ENCODE measurements at regions not wholly inside any gene's neighbourhood (a gene's known extent, or its start where the extent isn't known, plus 50 kb on each side); places are given as distances from the start of the nearest gene placed in this dataset.
"Not testable (repeated sequence)": the region's sequence is repeated elsewhere in the genome, so short reads cannot be mapped to it uniquely, and the experiment has no call there.

- DNase-seq (ENCODE audit: low read depth): no peak
Measured at GRCh38 chr2:139556789-139557188, 776.6 kb upstream of the NXPH2 start.

- no peak for DNase-seq (ENCODE audit: low read depth)
Measured at GRCh38 chr2:139550873-139551272, 770.7 kb upstream of the NXPH2 start.

- DNase-seq (ENCODE audit: low read depth): no peak
Measured at GRCh38 chr2:139550341-139550740, 770.2 kb upstream of the NXPH2 start.

- DNase-seq (ENCODE audit: low read depth): no peak
Measured at GRCh38 chr2:139544186-139544851, 764.1 kb upstream of the NXPH2 start.

GRCh38 chr2:139538332-139539020 is 758.3 kb upstream of the NXPH2 start:
- DNase-seq (ENCODE audit: low read depth): not testable (repeated sequence)

GRCh38 chr2:139529080-139529479 is 748.9 kb upstream of the NXPH2 start:
- DNase-seq (ENCODE audit: low read depth): no peak

- no peak for DNase-seq (ENCODE audit: low read depth)
Measured at GRCh38 chr2:139526781-139527180, 746.6 kb upstream of the NXPH2 start.

- DNase-seq (ENCODE audit: low read depth): no peak
Measured at GRCh38 chr2:139518321-139518720, 738.1 kb upstream of the NXPH2 start.

- DNase-seq (ENCODE audit: low read depth): no peak
Measured at GRCh38 chr2:139514951-139515350, 734.8 kb upstream of the NXPH2 start.

GRCh38 chr2:139495851-139496250 is 715.7 kb upstream of the NXPH2 start:
- DNase-seq (ENCODE audit: low read depth): no peak

- DNase-seq (ENCODE audit: low read depth): no peak
Measured at GRCh38 chr2:139492131-139492680, 712.0 kb upstream of the NXPH2 start.

GRCh38 chr2:139480161-139480650 is 700.0 kb upstream of the NXPH2 start:
- no peak for DNase-seq (ENCODE audit: low read depth)

- DNase-seq (ENCODE audit: low read depth): peak; percentile 75
Measured at GRCh38 chr2:139478165-139478914, 698.1 kb upstream of the NXPH2 start.

- DNase-seq (ENCODE audit: low read depth): peak; percentile 5
Measured at GRCh38 chr2:139477618-139478017, 697.4 kb upstream of the NXPH2 start.

GRCh38 chr2:139469985-139470384 is 689.8 kb upstream of the NXPH2 start:
- no peak for DNase-seq (ENCODE audit: low read depth)

GRCh38 chr2:139465789-139466188 is 685.6 kb upstream of the NXPH2 start:
- DNase-seq (ENCODE audit: low read depth): no peak

- no peak for DNase-seq (ENCODE audit: low read depth)
Measured at GRCh38 chr2:139457873-139458272, 677.7 kb upstream of the NXPH2 start.

- no peak for DNase-seq (ENCODE audit: low read depth)
Measured at GRCh38 chr2:139454251-139454650, 674.1 kb upstream of the NXPH2 start.

- DNase-seq (ENCODE audit: low read depth): no peak
Measured at GRCh38 chr2:139439100-139439499, 658.9 kb upstream of the NXPH2 start.

GRCh38 chr2:139438478-139438877 is 658.3 kb upstream of the NXPH2 start:
- DNase-seq (ENCODE audit: low read depth): no peak

- DNase-seq (ENCODE audit: low read depth): no peak
Measured at GRCh38 chr2:139427164-139427563, 647.0 kb upstream of the NXPH2 start.

GRCh38 chr2:139424101-139424500 is 643.9 kb upstream of the NXPH2 start:
- no peak for DNase-seq (ENCODE audit: low read depth)
